Stomach (tissue), 8 donors: ENCODE measurements at regions not wholly inside any gene's neighbourhood (a gene's known extent, or its start where the extent isn't known, plus 50 kb on each side); places are given as distances from the start of the nearest gene placed in this dataset.

Source experiments
- DNase-seq, 2 donors: peaks; one replicate each; pipeline versions ENCODE4 v3.0.0 to v3.0.0-alpha.2; 2013 to 2019
- H3K27ac ChIP-seq, 5 donors: fragments of 200-600 bp in 4 of 5; sonication (generic) in 4 of 5; one replicate each; pipeline ENCODE4 v1.5.1; 2013 to 2019; ENCODE audit warnings: mild to moderate bottlenecking in 1 of 5, moderate library complexity in 1 of 5
- H3K27me3 ChIP-seq, 3 donors: fragments of 200-600 bp; sonication (generic); one replicate each; pipeline ENCODE4 v1.5.1; 2017 to 2019; ENCODE audit warnings: mixed run types in 1 of 3
- H3K36me3 ChIP-seq, 4 donors: fragments of 200-600 bp; sonication (generic); 1 replicate in 3 of 4; 2 replicates in 1 of 4; pipeline ENCODE4 v1.5.1; 2016 to 2019
- H3K4me1 ChIP-seq, 4 donors: fragments of 200-600 bp; sonication (generic); one replicate each; pipeline ENCODE4 v1.5.1; 2016 to 2019
- H3K4me3 ChIP-seq, 4 donors: fragments of 200-600 bp; sonication (generic) in 3 of 4; one replicate each; pipeline ENCODE4 v1.5.1; 2016 to 2019; ENCODE audit warnings: mild to moderate bottlenecking in 1 of 4
- H3K9me3 ChIP-seq, 4 donors: fragments of 200-600 bp; sonication (generic); one replicate each; pipeline ENCODE4 v1.5.1; 2016 to 2019
- CTCF ChIP-seq, 7 experiments: fragments of 450-650 bp in 4 of 7; fragments of 200-600 bp in 3 of 7; sonication (generic) in 3 of 7; IDR thresholded peaks; one replicate each; pipeline ENCODE4 v1.5.1; 2016 to 2019; ENCODE audit warnings: antibody characterized with exemption in 7 of 7, control low read depth in 2 of 7, mild to moderate bottlenecking in 1 of 7
- EP300 ChIP-seq: sonication (generic); formaldehyde crosslinking; IDR thresholded peaks from one replicate; pipeline ENCODE4 v1.6.1; 2017; ENCODE audit warnings: antibody characterized with exemption
- POLR2A ChIP-seq, 4 donors: fragments of 450-650 bp; IDR thresholded peaks; one replicate each; pipeline ENCODE4 v1.6.1; 2016; ENCODE audit warnings: antibody characterized with exemption in 4 of 4, control low read depth in 2 of 4, mild to moderate bottlenecking in 1 of 4, moderate library complexity in 1 of 4
- POLR2AphosphoS5 ChIP-seq, 3 donors: sonication (generic); formaldehyde crosslinking; IDR thresholded peaks; one replicate each; pipeline ENCODE4 v1.6.1; 2016; ENCODE audit warnings: antibody characterized with exemption in 3 of 3
- WGBS, 5 donors: extraction: QIAGEN DNeasy Blood & Tissue Kit in 3 of 5; methylation state at CpG; one replicate each; pipeline versions ENCODE4 v1.1.5 to v1.1.7; 2013 to 2018; 5-methylcytosine and 5-hydroxymethylcytosine counted together
- intact Hi-C: fragments of 100-400 bp; cut with DNase I; formaldehyde crosslinking; loops from one replicate; pipeline ENCODE4 v1.15.1; 2023; ENCODE audit warnings: low total_unique reads
- donor health status: healthy with polysubstance abuse.
- donor health status: Bipolar disorder and iron deficiency.
- donor health status: healthy.

- WGBS, 5 donors, result 81 to 93% (median 86%) methylated on average over 19 of the region's 19 CpGs
- no peak for DNase-seq
- intact Hi-C loops, result no loop called here
- no peaks in the 10 kb centered on the region for H3K36me3 ChIP-seq
- H3K27ac ChIP-seq, result peak overlapping the region in 1 of 5 donors; percentile 24
- TF ChIP-seq CTCF (IDR thresholded peaks at IDR 0.05) (no peak), POLR2A (IDR thresholded peaks at IDR 0.05) (no peak), EP300 (no peak), POLR2AphosphoS5 (IDR thresholded peaks at IDR 0.05) (no peak)
- H3K4me3 ChIP-seq, result no peak overlapping the region
- no peaks in the 10 kb centered on the region for H3K9me3 ChIP-seq
- no peaks in the 10 kb centered on the region for H3K27me3 ChIP-seq
- H3K4me1 ChIP-seq, result no peaks in the 10 kb centered on the region
These were observed 97.5 kb upstream of the STOX2 start for GRCh38 chr4:183807420-183808096.

- WGBS, 5 donors, result 74 to 86% (median 77%) methylated on average over 9 of the region's 9 CpGs
These were observed 97.0 kb upstream of the STOX2 start for GRCh38 chr4:183808097-183808456.

GRCh38 chr4:183812567-183812966 is 92.5 kb upstream of the STOX2 start:
- Histone ChIP-seq H3K4me1 (no peaks in the 10 kb centered on the region), H3K36me3 (no peaks in the 10 kb centered on the region), H3K27ac (no peak overlapping the region), H3K27me3 (no peaks in the 10 kb centered on the region), H3K9me3 (no peaks in the 10 kb centered on the region), H3K4me3 (no peak overlapping the region)
- WGBS, 5 donors, result 41 to 73% (median 52%) methylated on average over 1 of the region's 1 CpG
- intact Hi-C loops, result no loop called here
- no peak for TF ChIP-seq CTCF (IDR thresholded peaks at IDR 0.05)
- TF ChIP-seq EP300, result no peak
- TF ChIP-seq POLR2AphosphoS5 (IDR thresholded peaks at IDR 0.05), result no peak
- TF ChIP-seq POLR2A (IDR thresholded peaks at IDR 0.05), result no peak
- peak in 1 of 2 donors; percentile 24 for DNase-seq

More at GRCh38 chr4:183808097-183808456, 97.0 kb upstream of the STOX2 start:
- intact Hi-C loops, result no loop called here
- Histone ChIP-seq H3K27ac (peak overlapping the region in 1 of 5 donors; percentile 24), H3K4me1 (no peaks in the 10 kb centered on the region), H3K36me3 (no peaks in the 10 kb centered on the region), H3K9me3 (no peaks in the 10 kb centered on the region), H3K27me3 (no peaks in the 10 kb centered on the region), H3K4me3 (no peak overlapping the region)
- DNase-seq, result no peak
- no peak for TF ChIP-seq CTCF (IDR thresholded peaks at IDR 0.05)
- no peak for TF ChIP-seq POLR2A (IDR thresholded peaks at IDR 0.05)
- TF ChIP-seq POLR2AphosphoS5 (IDR thresholded peaks at IDR 0.05), result no peak
- no peak for TF ChIP-seq EP300

- Histone ChIP-seq H3K27me3 (no peaks in the 10 kb centered on the region), H3K4me3 (no peak overlapping the region), H3K27ac (no peak overlapping the region), H3K36me3 (no peaks in the 10 kb centered on the region), H3K4me1 (no peaks in the 10 kb centered on the region), H3K9me3 (no peaks in the 10 kb centered on the region)
- 63 to 69% (median 65%) methylated on average over 5 of the region's 5 CpGs for WGBS, 5 donors
- DNase-seq, result no peak
- TF ChIP-seq POLR2AphosphoS5 (IDR thresholded peaks at IDR 0.05) (no peak), POLR2A (IDR thresholded peaks at IDR 0.05) (no peak), EP300 (no peak), CTCF (IDR thresholded peaks at IDR 0.05) (no peak)
- intact Hi-C loops, result no loop called here
These were observed 90.6 kb upstream of the STOX2 start for GRCh38 chr4:183814461-183814860.
